ENCODE measurements at regions not wholly inside any gene's neighbourhood (a gene's known extent, or its start where the extent isn't known, plus 50 kb on each side); places are given as distances from the start of the nearest gene placed in this dataset.

- ATAC-seq (no peak), DNase-seq (ENCODE audit: low read depth, low spot score) (no peak), FAIRE-seq (no peak)
- Histone ChIP-seq H3K4me3 (no peak overlapping the region), H3K27me3 (replicated peaks in 1 of 2; ENCODE audit: control insufficient read depth in 2 of 2, insufficient read depth in 2 of 2, low read length in 1 of 2) (no peaks in the 10 kb centered on the region), H3K79me2 (ENCODE audit: control insufficient read depth, insufficient read depth, low read length) (no peaks in the 10 kb centered on the region), H3K36me3 (ENCODE audit: control insufficient read depth in 2 of 2, insufficient read depth in 2 of 2, low read length in 1 of 2) (no peaks in the 10 kb centered on the region), H3K27ac (ENCODE audit: control insufficient read depth, insufficient read depth) (no peak overlapping the region), H4K20me1 (ENCODE audit: control insufficient read depth, insufficient read depth) (no peaks in the 10 kb centered on the region), H3K4me1 (ENCODE audit: control insufficient read depth, insufficient read depth, low read length) (no peaks in the 10 kb centered on the region), H3K4me2 (ENCODE audit: control insufficient read depth, insufficient read depth) (no peak overlapping the region), H3K9me3 (replicated peaks; ENCODE audit: control insufficient read depth, insufficient read depth, low read length) (no peaks in the 10 kb centered on the region), H3K9ac (ENCODE audit: control insufficient read depth, insufficient read depth, low read length) (no peak overlapping the region), H2AFZ (ENCODE audit: control insufficient read depth, low read depth, low read length) (no peak overlapping the region)
- 92% methylated on average over 1 of the region's 1 CpG for WGBS (ENCODE audit: insufficient coverage, insufficient replicate concordance, low lambda C conversion rate, missing lambda C conversion rate)
- POLR2A ChIA-PET: no interaction called here
- SMC1A ChIA-PET (ENCODE audit: uncharacterized antibody, unreplicated experiment): no interaction called here
- intact Hi-C loops (cut with micrococcal nuclease; ENCODE audit: unreplicated experiment) (no loop called here), in situ Hi-C loops (cut with MboI) (no loop called here)
- TF ChIP-seq NBN (IDR thresholded peaks at IDR 0.05) (no peak), NFIC (IDR thresholded peaks at IDR 0.05; ENCODE audit: low read depth, low read length) (no peak), SRF (IDR thresholded peaks at IDR 0.05; ENCODE audit: low read depth in 2 of 2, low read length in 2 of 2) (no peak), LARP7 (IDR thresholded peaks at IDR 0.05) (no peak), RELA (IDR thresholded peaks at IDR 0.05; ENCODE audit: borderline replicate concordance, partially characterized antibody) (no peak), POLR2AphosphoS5 (IDR thresholded peaks at IDR 0.05; ENCODE audit: low read length) (no peak), BCL3 (IDR thresholded peaks at IDR 0.05; ENCODE audit: borderline replicate concordance, insufficient read depth, low read depth, low read length, poor library complexity, severe bottlenecking) (no peak), CEBPZ (IDR thresholded peaks at IDR 0.05; ENCODE audit: low read depth, low read length) (no peak), CREM (IDR thresholded peaks at IDR 0.05; ENCODE audit: low read depth) (no peak), RAD51 (IDR thresholded peaks at IDR 0.05) (no peak)
- CTCF ChIA-PET: no interaction called here
- RAD21 ChIA-PET (ENCODE audit: unreplicated experiment): no interaction called here
- no TSS peak for BruUV-seq (replicated peaks)
Observed at GRCh38 chr16:52958951-52959350, 93.7 kb downstream of the CHD9NB start.

Data from GM12878 (cell line).